ENCODE measurements at regions not wholly inside any gene's neighbourhood (a gene's known extent, or its start where the extent isn't known, plus 50 kb on each side); places are given as distances from the start of the nearest gene placed in this dataset.

GRCh38 chr1:234535218-234535617, 56.2 kb upstream of the TARBP1 start:
- WGBS (ENCODE audit: insufficient coverage): 100% methylated on average over 5 of the region's 7 CpGs
- Mint-ChIP-seq H3K9me3 (ENCODE audit: insufficient read depth) (no peaks in the 10 kb centered on the region), H3K27ac (no peak overlapping the region), H3K4me3 (no peak overlapping the region), H3K4me1 (peaks cover 9% of the 10 kb centered on the region), H3K27me3 (no peaks in the 10 kb centered on the region)
- POLR2A ChIA-PET: no interaction called here
- Histone ChIP-seq H3K79me2 (ENCODE audit: control insufficient read depth, insufficient read depth, low read length) (no peaks in the 10 kb centered on the region), H3K4me3 (ENCODE audit: control extremely low read depth in 1 of 5, extremely low read depth in 1 of 5, insufficient read depth in 1 of 5, low read depth in 2 of 5, low read length in 4 of 5) (no peak overlapping the region), H3K4me1 (ENCODE audit: control insufficient read depth in 2 of 2, insufficient read depth in 2 of 2, low read length in 2 of 2) (peaks cover 8 to 10% of the 10 kb centered on the region in 2 donors), H3K27me3 (replicated peaks in 1 of 4; ENCODE audit: control extremely low read depth in 1 of 4, control insufficient read depth in 3 of 4, insufficient read depth in 4 of 4, low read length in 3 of 4) (no peaks in the 10 kb centered on the region), H3K36me3 (replicated peaks in 1 of 2; ENCODE audit: control extremely low read depth in 1 of 2, control insufficient read depth in 1 of 2, extremely low read depth in 1 of 2, insufficient read depth in 2 of 2, low read length in 1 of 2) (no peaks in the 10 kb centered on the region), H3K9ac (ENCODE audit: low read length) (no peak overlapping the region), H3K27ac (ENCODE audit: low read length in 2 of 2) (no peak overlapping the region), H4K20me1 (ENCODE audit: control insufficient read depth, insufficient read depth, low read length, poor library complexity, severe bottlenecking) (no peaks in the 10 kb centered on the region), H3K9me3 (ENCODE audit: control extremely low read depth in 1 of 3, control insufficient read depth in 2 of 3, insufficient read depth in 1 of 3, low read length in 2 of 3) (no peaks in the 10 kb centered on the region), H2AFZ (ENCODE audit: insufficient read depth, low read depth, low read length, poor library complexity, severe bottlenecking) (no peak overlapping the region), H3K4me2 (replicated peaks; ENCODE audit: low read depth, low read length, poor library complexity, severe bottlenecking) (no peak overlapping the region)
- no peak for DNase-seq
- intact Hi-C loops (cut with micrococcal nuclease): no loop called here
- TF ChIP-seq CTCF (IDR thresholded peaks at IDR 0.05): no peak
- no peak for TF ChIP-seq EZH2 (IDR thresholded peaks at IDR 0.05; ENCODE audit: borderline replicate concordance, insufficient read depth, low read depth, low read length, poor library complexity, severe bottlenecking)
- no peak for ATAC-seq (ENCODE audit: low read depth)
- CTCF ChIA-PET: interaction anchor here (1.1 kb wide), 1 partner anchor 549 kb away, joined by 3 read pairs; no protein-coding TSS in a partner anchor

- H3K27ac Mint-ChIP-seq: no peak overlapping the region
- TF ChIP-seq EZH2 (IDR thresholded peaks at IDR 0.05; ENCODE audit: borderline replicate concordance, insufficient read depth, low read depth, low read length, poor library complexity, severe bottlenecking) (no peak), CTCF (IDR thresholded peaks at IDR 0.05) (no peak)
- Histone ChIP-seq H3K36me3 (replicated peaks in 1 of 2; ENCODE audit: control extremely low read depth in 1 of 2, control insufficient read depth in 1 of 2, extremely low read depth in 1 of 2, insufficient read depth in 2 of 2, low read length in 1 of 2) (no peaks in the 10 kb centered on the region), H2AFZ (ENCODE audit: insufficient read depth, low read depth, low read length, poor library complexity, severe bottlenecking) (no peak overlapping the region), H3K9me3 (ENCODE audit: control extremely low read depth in 1 of 3, control insufficient read depth in 2 of 3, insufficient read depth in 1 of 3, low read length in 2 of 3) (no peaks in the 10 kb centered on the region), H3K9ac (ENCODE audit: low read length) (no peak overlapping the region), H3K79me2 (ENCODE audit: control insufficient read depth, insufficient read depth, low read length) (no peaks in the 10 kb centered on the region), H3K4me3 (ENCODE audit: control extremely low read depth in 1 of 5, extremely low read depth in 1 of 5, insufficient read depth in 1 of 5, low read depth in 2 of 5, low read length in 4 of 5) (no peak overlapping the region), H3K4me1 (ENCODE audit: control insufficient read depth in 2 of 2, insufficient read depth in 2 of 2, low read length in 2 of 2) (peaks cover 5 to 6% of the 10 kb centered on the region in 2 donors), H4K20me1 (ENCODE audit: control insufficient read depth, insufficient read depth, low read length, poor library complexity, severe bottlenecking) (no peaks in the 10 kb centered on the region), H3K4me2 (replicated peaks; ENCODE audit: low read depth, low read length, poor library complexity, severe bottlenecking) (no peak overlapping the region), H3K27me3 (replicated peaks in 1 of 4; ENCODE audit: control extremely low read depth in 1 of 4, control insufficient read depth in 3 of 4, insufficient read depth in 4 of 4, low read length in 3 of 4) (no peaks in the 10 kb centered on the region), H3K27ac (ENCODE audit: low read length in 2 of 2) (no peak overlapping the region)
- ChIA-PET POLR2A (no interaction called here), CTCF (no interaction called here)
- 98% methylated on average over 6 of the region's 14 CpGs for WGBS (ENCODE audit: insufficient coverage)
- H3K4me3 Mint-ChIP-seq: no peak overlapping the region
- H3K27me3 Mint-ChIP-seq: no peaks in the 10 kb centered on the region
- intact Hi-C loops (cut with micrococcal nuclease): no loop called here
- ATAC-seq (ENCODE audit: low read depth): no peak
- H3K9me3 Mint-ChIP-seq (ENCODE audit: insufficient read depth): no peaks in the 10 kb centered on the region
- peaks cover 5% of the 10 kb centered on the region for H3K4me1 Mint-ChIP-seq
- DNase-seq: no peak
These were observed 55.2 kb upstream of the TARBP1 start for GRCh38 chr1:234533975-234534876.
